ENCODE measurements at regions not wholly inside any gene's neighbourhood (a gene's known extent, or its start where the extent isn't known, plus 50 kb on each side); places are given as distances from the start of the nearest gene placed in this dataset.

DNA sequence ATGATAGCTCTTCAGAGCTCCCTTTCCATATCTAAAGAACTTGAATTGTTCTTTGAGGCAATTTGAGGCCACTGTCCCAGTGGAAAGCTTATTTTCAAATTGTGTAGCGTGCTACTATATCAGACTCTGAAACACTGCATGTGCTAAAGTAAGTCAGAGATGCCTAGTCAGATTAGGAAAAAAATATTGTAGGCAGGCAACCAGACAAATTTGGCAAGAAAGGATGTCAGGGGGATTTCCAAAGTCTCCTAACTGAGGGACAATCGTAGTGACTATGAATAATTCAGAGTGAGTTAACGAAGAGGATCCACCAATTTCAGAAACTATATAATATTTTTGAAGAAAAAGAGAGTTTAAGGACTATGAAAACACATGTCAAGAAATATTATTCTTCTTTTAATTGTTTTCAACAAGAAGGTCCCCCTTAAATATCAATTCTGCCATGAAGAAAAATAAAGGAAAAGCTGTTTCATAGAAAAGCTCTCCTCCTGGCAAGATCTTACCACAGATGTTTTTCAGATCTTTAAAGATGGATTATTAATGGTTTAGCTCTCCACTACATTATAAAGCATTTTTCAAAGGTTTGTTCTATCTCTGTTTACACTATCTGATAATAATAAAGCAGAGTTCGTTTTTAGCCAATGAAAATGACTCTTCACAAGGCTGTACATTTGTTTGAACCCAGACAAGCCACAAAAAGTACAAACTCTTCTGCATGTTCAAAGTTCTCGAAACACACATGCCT, 273.5 kb upstream of the PTGER4 start:
- TF ChIP-seq, protein P1, sequence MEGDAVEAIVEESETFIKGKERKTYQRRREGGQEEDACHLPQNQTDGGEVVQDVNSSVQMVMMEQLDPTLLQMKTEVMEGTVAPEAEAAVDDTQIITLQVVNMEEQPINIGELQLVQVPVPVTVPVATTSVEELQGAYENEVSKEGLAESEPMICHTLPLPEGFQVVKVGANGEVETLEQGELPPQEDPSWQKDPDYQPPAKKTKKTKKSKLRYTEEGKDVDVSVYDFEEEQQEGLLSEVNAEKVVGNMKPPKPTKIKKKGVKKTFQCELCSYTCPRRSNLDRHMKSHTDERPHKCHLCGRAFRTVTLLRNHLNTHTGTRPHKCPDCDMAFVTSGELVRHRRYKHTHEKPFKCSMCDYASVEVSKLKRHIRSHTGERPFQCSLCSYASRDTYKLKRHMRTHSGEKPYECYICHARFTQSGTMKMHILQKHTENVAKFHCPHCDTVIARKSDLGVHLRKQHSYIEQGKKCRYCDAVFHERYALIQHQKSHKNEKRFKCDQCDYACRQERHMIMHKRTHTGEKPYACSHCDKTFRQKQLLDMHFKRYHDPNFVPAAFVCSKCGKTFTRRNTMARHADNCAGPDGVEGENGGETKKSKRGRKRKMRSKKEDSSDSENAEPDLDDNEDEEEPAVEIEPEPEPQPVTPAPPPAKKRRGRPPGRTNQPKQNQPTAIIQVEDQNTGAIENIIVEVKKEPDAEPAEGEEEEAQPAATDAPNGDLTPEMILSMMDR (IDR thresholded peaks at IDR 0.05), result no peak
- TF ChIP-seq POLR2A (IDR thresholded peaks at IDR 0.05), result no peak

All from uterus (tissue), 2 donors.